ENCODE measurements at regions not wholly inside any gene's neighbourhood (a gene's known extent, or its start where the extent isn't known, plus 50 kb on each side); places are given as distances from the start of the nearest gene placed in this dataset.

GRCh38 chr3:103112273-103112672 is 677.5 kb downstream of the ZPLD1 start:
- TF ChIP-seq GATA3 (IDR thresholded peaks at IDR 0.05; ENCODE audit: low read depth, low read length) (no peak), GATA2 (IDR thresholded peaks at IDR 0.05; ENCODE audit: low read depth, low read length) (no peak)
